ENCODE measurements at regions not wholly inside any gene's neighbourhood (a gene's known extent, or its start where the extent isn't known, plus 50 kb on each side); places are given as distances from the start of the nearest gene placed in this dataset.

DNA sequence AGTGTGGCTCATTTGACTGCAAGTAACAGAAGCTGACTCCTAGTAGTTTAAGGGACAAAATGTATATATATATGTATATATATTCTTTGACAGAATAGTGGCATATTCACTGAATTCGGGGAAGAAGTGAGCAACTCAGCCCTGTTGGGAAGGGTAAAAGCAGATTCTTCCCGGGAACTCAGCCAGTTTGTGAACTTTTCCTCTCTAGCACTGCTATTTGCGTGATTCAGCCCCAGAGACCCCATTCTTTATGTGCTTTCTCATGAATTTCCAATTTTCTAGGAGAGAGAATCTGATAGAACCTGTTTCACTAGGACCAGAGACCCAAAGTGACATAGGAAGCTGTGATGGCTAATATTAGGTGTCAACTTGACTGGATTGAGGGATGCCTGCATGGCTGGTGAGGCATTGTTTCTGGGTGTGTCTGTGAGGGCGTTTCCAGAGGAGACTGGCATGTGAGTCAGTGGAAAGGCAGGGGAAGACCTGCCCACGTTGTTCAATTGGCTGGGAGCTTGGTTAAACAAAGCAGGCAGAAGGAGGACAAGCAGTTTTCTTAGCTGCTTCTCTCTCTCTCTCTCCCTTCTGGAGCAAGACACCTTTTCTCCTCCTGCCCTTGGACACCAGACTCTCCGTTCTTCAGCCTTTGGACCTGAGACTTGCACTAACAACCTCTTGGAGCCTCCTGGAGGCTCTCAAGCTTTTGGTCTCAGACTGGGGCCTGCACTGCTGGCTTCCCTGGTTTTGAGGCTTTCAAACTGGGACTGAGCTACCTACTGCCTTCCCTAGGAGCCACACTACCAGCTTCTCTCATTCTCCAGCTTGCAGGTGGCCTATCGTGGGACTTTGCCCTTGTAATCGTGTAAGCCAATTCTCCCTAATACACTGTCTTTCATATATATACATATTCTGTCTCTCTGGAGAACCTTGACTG lies 93.4 kb upstream of the KCNK1 start:
- no peak for DNase-seq

DNA sequence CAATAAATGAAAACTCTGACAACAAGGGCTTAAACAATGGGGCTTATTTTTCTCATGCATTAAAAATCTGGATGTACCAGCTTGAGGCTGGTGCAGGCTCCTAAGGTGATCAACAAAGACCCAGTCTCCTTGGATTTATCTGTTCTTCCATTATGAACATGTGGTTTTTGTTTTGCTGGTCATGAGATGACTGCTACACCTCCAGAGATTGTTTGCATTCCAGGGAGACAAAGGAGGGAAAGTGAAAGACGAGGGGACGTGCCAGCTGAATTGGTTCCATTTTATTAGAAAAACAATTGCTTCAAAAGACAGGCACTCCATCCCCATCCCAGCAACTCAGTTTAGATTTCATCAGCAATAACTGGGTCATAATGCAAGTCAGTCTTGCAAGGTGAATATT lies 90.9 kb upstream of the KCNK1 start:
- DNase-seq, result no peak

DNA sequence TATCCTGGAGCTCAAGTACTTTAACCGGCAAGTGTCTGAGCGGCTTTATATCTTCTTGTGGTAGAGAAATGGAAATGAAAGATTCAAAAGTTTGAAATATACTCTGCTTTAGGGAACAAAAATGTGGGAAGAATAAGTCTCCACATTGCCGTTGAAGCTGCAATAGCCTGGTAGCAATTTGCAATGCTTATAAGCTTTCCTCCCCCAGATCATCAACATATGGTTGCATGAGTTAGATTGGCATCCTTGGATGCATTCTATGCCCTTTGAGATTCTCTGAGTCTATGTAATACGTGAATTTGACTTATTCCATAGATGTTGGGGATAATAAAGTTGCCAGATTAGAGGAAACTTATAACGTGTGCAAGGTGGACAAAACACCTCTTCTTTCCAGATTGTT lies 86.1 kb upstream of the KCNK1 start:
- DNase-seq, result no peak

DNA sequence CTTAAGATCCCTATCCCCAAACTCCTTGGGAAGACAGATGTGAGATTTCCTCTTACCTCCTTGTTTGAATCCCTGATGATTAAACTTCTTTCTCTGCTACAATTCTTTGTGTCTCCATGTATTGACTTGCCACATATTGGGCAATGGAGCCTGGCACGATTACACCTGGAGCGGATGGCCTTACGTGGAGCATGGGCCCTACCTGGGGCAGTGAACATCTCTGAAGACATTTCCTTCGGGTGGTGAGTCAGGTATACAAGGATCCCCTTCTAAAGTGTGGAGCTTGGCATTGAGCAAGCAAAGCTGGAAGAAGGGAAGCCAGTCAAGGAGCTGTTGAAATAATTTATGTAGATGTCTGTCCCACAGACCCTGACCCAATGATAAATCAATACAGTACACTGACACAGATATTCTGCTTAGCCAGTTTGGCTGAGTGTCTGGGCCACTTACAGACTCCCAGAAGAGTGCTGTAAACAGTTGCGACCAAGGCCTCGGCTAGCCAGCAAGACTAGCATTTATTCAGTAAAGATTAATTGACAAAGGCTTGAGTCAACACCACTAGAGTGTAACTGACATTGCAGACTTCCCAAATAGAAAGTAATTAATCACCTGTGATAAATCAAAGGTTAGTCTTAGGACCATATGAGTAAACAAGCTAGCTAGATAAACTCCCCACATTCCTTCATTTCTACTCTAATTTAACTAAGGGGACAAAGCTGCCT lies 83.1 kb upstream of the KCNK1 start:
- no peak for DNase-seq

DNA sequence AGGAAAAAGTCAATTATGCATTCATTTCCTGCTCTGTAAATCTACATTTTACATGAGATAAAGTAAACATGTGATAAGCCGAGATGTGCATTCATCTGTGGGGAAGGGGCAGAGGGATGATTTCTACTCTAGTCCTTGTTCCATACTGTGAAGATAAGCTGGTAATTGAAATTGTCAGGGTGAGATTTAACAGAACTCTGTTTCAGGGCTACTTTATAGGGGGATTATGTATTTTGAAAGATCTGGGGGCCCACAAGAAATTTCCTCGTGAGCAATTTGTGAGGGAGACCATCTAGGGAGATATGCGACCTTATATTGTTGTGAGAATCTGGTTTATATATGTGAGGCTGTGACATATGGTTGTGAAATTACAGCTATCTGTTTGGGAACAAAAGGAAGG lies 73.1 kb upstream of the KCNK1 start:
- no peak for DNase-seq

DNA sequence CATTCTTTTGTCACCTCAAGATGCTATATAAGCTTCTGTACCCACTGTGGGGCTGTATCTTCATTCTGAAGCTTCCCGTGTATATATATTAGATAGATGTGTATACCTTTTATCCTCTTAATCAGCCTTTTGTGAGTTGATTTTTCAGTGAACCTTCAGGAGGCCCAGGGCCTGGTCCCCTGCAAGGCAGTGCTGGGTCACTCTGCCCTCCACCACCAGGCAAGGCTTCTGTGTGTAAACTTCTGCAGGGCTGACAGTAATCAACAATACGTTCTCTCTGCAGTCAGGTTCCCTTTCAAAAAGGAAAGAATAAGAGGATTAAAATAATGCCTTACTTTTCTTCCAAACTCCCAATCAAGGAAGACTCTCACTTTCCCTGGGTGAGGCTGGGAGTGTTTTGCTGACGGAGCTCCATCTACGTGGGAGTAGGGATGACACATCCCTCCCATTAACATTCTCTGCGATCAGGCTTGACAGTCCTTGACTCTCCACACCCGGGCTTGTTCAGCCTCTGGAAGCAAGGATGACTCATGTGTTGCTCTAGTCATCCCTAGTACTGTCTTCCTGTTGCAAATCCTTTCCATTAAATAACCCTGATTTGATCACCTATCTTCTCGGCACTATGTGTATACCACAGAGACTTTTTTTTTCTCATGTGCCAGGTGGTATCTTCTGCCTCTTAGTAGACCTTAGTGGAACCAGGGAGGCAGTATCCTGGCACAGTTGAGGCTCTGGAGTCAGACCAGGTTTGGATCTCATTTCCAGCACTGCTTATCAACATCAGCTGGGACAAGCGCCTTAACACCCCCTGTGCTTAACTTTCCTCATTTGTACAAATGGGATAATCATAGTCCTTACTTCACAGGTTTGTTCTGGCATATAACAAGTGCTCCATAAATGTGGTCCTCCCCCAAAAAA lies 70.3 kb upstream of the KCNK1 start:
- DNase-seq, result no peak

DNA sequence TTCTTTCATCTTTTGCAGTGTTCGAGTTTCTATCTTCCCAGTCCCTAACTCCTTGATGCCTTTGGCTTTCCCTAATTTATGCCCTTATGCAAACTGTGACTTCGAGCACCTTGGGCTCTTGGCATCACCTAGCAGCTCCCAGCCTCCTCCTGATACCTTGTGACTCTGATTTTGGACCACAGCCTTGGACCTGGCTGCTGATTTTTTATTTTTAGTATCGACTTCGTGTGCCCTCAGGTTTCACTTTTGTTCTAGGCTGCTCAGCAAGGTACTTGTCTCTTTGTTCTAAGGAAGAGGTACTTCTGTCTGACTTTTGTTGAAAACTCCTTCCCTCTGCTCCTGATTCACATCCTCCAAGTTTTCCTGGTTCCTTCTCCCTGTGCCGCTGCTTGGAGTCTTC lies 69.6 kb upstream of the KCNK1 start:
- no peak for DNase-seq

DNA sequence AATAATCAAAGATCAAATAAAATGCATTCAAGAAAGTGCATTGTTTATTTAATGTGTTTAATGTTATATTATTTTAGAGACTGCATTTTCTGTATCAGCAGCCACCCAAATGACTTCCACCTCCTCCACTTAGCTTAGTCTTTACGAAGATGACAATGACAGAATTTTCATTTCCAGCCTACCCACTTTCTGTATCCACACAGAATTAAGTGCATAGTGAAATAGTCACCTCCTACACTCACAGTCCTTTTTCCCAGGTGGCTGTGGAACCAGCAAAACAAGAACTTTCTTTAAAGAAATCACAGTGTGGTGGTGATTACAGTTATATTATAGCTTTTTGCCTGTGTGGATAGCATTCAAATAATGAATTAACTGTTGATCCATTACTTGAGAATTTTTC lies 66.2 kb upstream of the KCNK1 start:
- DNase-seq, result no peak

DNA sequence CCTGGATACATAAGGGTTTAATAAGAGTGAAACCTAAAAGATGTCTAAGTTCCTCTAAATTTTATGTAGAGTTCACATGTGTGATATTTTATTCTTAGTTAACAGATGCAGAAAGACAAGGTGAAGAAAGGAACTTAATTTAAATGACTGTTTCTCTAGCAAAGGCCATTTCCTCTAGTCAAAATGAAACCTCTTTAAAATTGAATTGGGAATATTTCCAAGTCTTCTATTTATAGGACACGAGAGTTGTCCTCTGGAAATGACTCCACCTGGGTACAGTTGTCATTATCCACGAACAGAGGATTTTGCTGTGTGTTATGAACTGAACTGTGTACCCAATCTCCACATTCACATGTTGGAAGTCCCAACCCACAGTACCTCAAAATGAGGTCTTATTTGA lies 64.5 kb upstream of the KCNK1 start:
- DNase-seq, result no peak

DNA sequence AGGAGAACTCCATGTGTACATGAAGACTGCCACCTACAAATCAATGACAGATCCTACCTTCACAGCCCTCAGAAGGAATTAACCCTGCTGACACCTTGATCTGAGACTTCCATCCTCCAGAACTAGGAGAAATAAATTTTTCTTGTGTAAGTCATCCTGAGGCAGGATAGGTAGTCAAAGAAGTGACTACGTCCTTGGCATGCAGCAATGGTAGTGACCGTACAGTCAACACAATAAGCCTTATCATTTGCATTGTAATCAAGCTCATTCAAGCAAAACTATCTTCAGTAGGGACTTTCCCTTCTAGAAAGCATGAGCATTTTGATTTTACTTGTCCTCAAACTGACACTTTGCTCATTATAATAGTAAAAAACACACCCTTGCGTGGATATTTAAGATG lies 64.0 kb upstream of the KCNK1 start:
- DNase-seq, result no peak

DNA sequence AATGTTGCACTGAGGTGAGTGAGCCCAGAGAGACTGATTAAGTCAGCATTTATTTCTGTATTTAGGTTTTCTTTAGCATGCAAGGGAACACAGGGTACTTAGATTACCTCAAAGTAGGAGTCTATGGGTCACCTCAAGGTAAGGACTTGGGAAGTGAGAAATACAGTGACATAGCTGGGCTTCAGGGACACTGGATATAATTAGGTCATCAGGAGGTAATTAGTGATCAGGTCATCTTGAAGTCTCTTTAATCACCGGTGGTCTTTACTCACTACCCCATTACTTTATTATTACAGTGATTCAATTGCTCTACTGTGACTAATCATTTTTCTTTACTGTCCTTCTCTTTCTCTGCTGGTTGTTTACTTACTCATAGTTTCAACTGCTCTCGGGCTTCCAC lies 59.9 kb upstream of the KCNK1 start:
- no peak for DNase-seq

DNA sequence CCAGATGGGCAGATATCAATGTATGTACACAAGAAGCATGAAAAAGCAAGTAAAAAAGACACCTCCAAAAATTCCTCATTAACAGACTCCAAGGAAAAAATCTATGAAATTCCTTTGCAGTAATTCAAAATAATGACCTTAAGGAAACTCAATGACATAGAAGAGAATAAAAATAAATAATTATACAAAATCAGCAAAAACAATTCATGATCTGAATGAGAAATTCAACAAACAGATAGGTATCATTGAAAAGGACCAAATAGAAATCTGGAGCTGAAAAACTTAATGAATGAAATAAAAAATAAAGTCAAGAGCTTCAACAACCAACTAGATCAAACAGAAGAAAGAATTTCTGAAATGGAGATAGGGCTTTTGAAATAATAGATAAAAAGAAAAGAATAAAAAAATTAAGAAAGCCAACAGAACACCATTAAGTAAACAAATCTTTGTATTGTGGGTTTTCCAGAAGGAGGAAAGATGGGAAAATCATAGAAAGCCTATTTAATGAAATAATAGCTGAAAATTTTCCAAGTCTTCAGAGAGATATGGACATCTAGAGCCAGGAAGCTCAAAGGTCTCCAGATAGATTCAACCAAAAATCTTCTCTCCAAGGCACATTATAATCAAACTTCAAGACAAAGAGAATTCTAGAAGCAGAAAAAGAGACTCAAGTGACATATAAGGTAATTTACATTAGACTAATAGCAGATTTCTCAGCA lies 52.0 kb upstream of the KCNK1 start:
- DNase-seq, result no peak
